ENCODE measurements at regions not wholly inside any gene's neighbourhood (a gene's known extent, or its start where the extent isn't known, plus 50 kb on each side); places are given as distances from the start of the nearest gene placed in this dataset.

GRCh38 chr6:134802426-134803058 is 147.4 kb downstream of the ALDH8A1 start:
- no peaks in the 10 kb centered on the region for H3K9me3 ChIP-seq (ENCODE audit: insufficient read depth, low read depth)
- intact Hi-C loops (cut with micrococcal nuclease; ENCODE audit: unreplicated experiment), result no loop called here
- no peaks in the 10 kb centered on the region for H4K20me1 ChIP-seq (ENCODE audit: insufficient read depth)
- no peaks in the 10 kb centered on the region for H3F3A ChIP-seq (ENCODE audit: insufficient read depth, low read depth)
- peaks cover 11% of the 10 kb centered on the region for H3K4me1 ChIP-seq (replicated peaks; ENCODE audit: insufficient read depth)
- H3K79me2 ChIP-seq (ENCODE audit: low read depth), result no peaks in the 10 kb centered on the region
- CTCF ChIA-PET, result no interaction called here
- peak; percentile 16 to 39 for DNase-seq
- POLR2A ChIA-PET (ENCODE audit: unreplicated experiment), result no interaction called here
- no peaks in the 10 kb centered on the region for H3K36me3 ChIP-seq (ENCODE audit: low read depth)
- H3K9me2 ChIP-seq (ENCODE audit: insufficient read depth), result no peaks in the 10 kb centered on the region
- no peak overlapping the region for H3K27ac ChIP-seq
- no peak overlapping the region for H3K4me2 ChIP-seq
- no peak overlapping the region for H2AFZ ChIP-seq
- no TSS peak for BruUV-seq (replicated peaks)
- no peaks in the 10 kb centered on the region for H3K27me3 ChIP-seq (ENCODE audit: insufficient read depth, low read depth)
- TF ChIP-seq, protein P1, sequence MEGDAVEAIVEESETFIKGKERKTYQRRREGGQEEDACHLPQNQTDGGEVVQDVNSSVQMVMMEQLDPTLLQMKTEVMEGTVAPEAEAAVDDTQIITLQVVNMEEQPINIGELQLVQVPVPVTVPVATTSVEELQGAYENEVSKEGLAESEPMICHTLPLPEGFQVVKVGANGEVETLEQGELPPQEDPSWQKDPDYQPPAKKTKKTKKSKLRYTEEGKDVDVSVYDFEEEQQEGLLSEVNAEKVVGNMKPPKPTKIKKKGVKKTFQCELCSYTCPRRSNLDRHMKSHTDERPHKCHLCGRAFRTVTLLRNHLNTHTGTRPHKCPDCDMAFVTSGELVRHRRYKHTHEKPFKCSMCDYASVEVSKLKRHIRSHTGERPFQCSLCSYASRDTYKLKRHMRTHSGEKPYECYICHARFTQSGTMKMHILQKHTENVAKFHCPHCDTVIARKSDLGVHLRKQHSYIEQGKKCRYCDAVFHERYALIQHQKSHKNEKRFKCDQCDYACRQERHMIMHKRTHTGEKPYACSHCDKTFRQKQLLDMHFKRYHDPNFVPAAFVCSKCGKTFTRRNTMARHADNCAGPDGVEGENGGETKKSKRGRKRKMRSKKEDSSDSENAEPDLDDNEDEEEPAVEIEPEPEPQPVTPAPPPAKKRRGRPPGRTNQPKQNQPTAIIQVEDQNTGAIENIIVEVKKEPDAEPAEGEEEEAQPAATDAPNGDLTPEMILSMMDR (conservative IDR thresholded peaks at IDR 0.05), result no peak
- TF ChIP-seq EZH2 (IDR thresholded peaks at IDR 0.05; ENCODE audit: low read depth), result no peak
- H3K4me3 ChIP-seq, result no peak overlapping the region

DNA sequence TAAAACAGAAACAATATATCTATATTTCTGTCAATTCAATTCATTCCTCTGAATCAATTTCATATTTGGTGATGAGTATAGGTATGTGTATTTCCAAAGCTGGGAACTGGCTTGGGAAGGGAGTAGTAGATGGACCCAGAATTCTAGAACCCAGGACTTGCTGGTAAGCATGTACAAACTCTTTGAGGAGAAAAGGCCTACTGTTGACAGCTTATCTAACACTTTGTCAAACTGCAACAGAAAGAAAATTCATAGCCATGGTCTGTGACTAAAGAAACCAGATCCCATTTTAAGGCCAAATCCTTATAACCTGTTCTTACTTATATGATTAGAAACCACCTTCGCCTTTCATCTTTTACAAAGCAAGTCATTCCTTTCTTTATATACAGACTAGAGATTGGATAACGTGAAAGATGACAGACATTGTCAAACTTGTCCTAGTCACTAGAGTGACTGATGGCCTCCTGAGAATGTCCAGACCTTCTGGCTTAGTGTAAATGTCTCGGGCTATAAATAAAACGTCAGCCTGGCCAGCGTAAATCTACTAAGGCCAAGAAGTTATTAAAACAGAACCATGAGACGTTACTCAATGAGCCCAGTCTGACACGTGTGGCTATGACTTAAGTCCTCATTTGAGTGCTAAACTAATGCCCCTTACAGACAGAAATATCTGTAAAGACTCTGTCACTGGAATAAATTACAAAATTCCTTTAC is 152.3 kb downstream of the ALDH8A1 start:
- Histone ChIP-seq H3K4me1 (replicated peaks; ENCODE audit: insufficient read depth) (peaks cover 5% of the 10 kb centered on the region), H3K27me3 (ENCODE audit: insufficient read depth, low read depth) (no peaks in the 10 kb centered on the region), H3K4me3 (no peak overlapping the region), H3K4me2 (no peak overlapping the region), H3K9me2 (ENCODE audit: insufficient read depth) (no peaks in the 10 kb centered on the region), H3F3A (ENCODE audit: insufficient read depth, low read depth) (no peaks in the 10 kb centered on the region), H3K27ac (no peak overlapping the region), H4K20me1 (ENCODE audit: insufficient read depth) (no peaks in the 10 kb centered on the region), H3K9me3 (ENCODE audit: insufficient read depth, low read depth) (no peaks in the 10 kb centered on the region), H3K79me2 (ENCODE audit: low read depth) (no peaks in the 10 kb centered on the region), H2AFZ (no peak overlapping the region), H3K36me3 (ENCODE audit: low read depth) (no peaks in the 10 kb centered on the region)
- ChIA-PET CTCF (no interaction called here), POLR2A (ENCODE audit: unreplicated experiment) (no interaction called here)
- no peak for TF ChIP-seq EZH2 (IDR thresholded peaks at IDR 0.05; ENCODE audit: low read depth)
- TF ChIP-seq, protein P1 (conservative IDR thresholded peaks at IDR 0.05), result no peak
- no TSS peak for BruUV-seq (replicated peaks)
- DNase-seq, result peak in 1 of 2 experiments; percentile 29
- intact Hi-C loops (cut with micrococcal nuclease; ENCODE audit: unreplicated experiment), result no loop called here

- ChIA-PET CTCF (no interaction called here), POLR2A (ENCODE audit: unreplicated experiment) (no interaction called here)
- no peak overlapping the region for H3K4me2 ChIP-seq
- no peak overlapping the region for H3K4me3 ChIP-seq
- no peak for TF ChIP-seq EZH2 (IDR thresholded peaks at IDR 0.05; ENCODE audit: low read depth)
- TF ChIP-seq, protein P1 (conservative IDR thresholded peaks at IDR 0.05), result no peak
- H3K9me3 ChIP-seq (ENCODE audit: insufficient read depth, low read depth), result no peaks in the 10 kb centered on the region
- no peaks in the 10 kb centered on the region for H3K9me2 ChIP-seq (ENCODE audit: insufficient read depth)
- intact Hi-C loops (cut with micrococcal nuclease; ENCODE audit: unreplicated experiment), result no loop called here
- no peaks in the 10 kb centered on the region for H3K79me2 ChIP-seq (ENCODE audit: low read depth)
- BruUV-seq (replicated peaks), result no TSS peak
- no peaks in the 10 kb centered on the region for H4K20me1 ChIP-seq (ENCODE audit: insufficient read depth)
- H3F3A ChIP-seq (ENCODE audit: insufficient read depth, low read depth), result no peaks in the 10 kb centered on the region
- H3K27ac ChIP-seq, result no peak overlapping the region
- H3K36me3 ChIP-seq (ENCODE audit: low read depth), result no peaks in the 10 kb centered on the region
- H2AFZ ChIP-seq, result no peak overlapping the region
- no peak for DNase-seq
- no peaks in the 10 kb centered on the region for H3K4me1 ChIP-seq (replicated peaks; ENCODE audit: insufficient read depth)
- H3K27me3 ChIP-seq (ENCODE audit: insufficient read depth, low read depth), result no peaks in the 10 kb centered on the region
Observed at GRCh38 chr6:134795691-134796090, 154.2 kb downstream of the ALDH8A1 start.
